Nephron (organoid): ENCODE measurements at regions not wholly inside any gene's neighbourhood (a gene's known extent, or its start where the extent isn't known, plus 50 kb on each side); places are given as distances from the start of the nearest gene placed in this dataset.

Source experiments
- H3K27ac Mint-ChIP-seq, 3 experiments: 2 replicates each; pipeline ENCODE4 v1.8.0; 2020; ENCODE audit warnings: mixed read lengths in 3 of 3, mild to moderate bottlenecking in 2 of 3, moderate library complexity in 1 of 3
- H3K27me3 Mint-ChIP-seq: 2 replicates; pipeline ENCODE4 v1.8.0; 2021; ENCODE audit warnings: low read depth, mild to moderate bottlenecking, moderate library complexity, mixed read lengths
- H3K36me3 Mint-ChIP-seq: 2 replicates; pipeline ENCODE4 v1.8.0; 2020; ENCODE audit warnings: low read depth, mixed read lengths
- H3K4me1 Mint-ChIP-seq: 2 replicates; pipeline ENCODE4 v1.8.0; 2020; ENCODE audit warnings: mixed read lengths
- H3K4me3 Mint-ChIP-seq, 3 experiments: 2 replicates each; pipeline ENCODE4 v1.8.0; 2020; ENCODE audit warnings: mild to moderate bottlenecking in 3 of 3, mixed read lengths in 3 of 3, moderate library complexity in 2 of 3
- H3K9me3 Mint-ChIP-seq: 2 replicates; pipeline ENCODE4 v1.8.0; 2020; ENCODE audit warnings: mixed read lengths
- TF ChIP-seq, protein P1 (sequence below), 3 experiments: fragments of 200-600 bp; sonication (generic); IDR thresholded peaks; one replicate each; pipeline ENCODE4 v1.5.0; 2021; ENCODE audit warnings: antibody characterized with exemption in 3 of 3; ENCODE audit not compliant: unreplicated experiment in 3 of 3

DNA sequence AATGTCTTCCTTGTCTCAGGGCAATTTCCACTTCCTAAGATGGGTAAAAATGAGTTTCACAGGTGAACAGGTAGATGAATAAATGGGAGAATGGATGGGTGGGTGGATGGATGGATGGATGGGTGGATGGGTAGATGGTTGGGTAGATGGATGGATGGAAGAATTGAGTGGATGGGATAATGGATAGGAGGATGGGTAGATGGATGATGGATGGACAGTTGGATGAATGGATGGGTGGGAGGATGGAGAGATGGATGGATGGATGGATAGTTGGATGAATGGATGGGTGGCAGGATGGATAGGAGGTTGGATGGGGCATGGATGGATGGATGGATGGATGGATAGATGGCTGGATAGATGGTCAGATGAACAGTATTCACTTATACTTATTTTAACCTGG is 90.9 kb downstream of the LRRC30 start:
- H3K27me3 Mint-ChIP-seq, result peaks cover 22% of the 10 kb centered on the region
- H3K4me1 Mint-ChIP-seq, result peaks cover 15% of the 10 kb centered on the region
- H3K36me3 Mint-ChIP-seq, result no peaks in the 10 kb centered on the region
- H3K27ac Mint-ChIP-seq, result no peak overlapping the region
- H3K4me3 Mint-ChIP-seq, result no peak overlapping the region
- TF ChIP-seq, protein P1, sequence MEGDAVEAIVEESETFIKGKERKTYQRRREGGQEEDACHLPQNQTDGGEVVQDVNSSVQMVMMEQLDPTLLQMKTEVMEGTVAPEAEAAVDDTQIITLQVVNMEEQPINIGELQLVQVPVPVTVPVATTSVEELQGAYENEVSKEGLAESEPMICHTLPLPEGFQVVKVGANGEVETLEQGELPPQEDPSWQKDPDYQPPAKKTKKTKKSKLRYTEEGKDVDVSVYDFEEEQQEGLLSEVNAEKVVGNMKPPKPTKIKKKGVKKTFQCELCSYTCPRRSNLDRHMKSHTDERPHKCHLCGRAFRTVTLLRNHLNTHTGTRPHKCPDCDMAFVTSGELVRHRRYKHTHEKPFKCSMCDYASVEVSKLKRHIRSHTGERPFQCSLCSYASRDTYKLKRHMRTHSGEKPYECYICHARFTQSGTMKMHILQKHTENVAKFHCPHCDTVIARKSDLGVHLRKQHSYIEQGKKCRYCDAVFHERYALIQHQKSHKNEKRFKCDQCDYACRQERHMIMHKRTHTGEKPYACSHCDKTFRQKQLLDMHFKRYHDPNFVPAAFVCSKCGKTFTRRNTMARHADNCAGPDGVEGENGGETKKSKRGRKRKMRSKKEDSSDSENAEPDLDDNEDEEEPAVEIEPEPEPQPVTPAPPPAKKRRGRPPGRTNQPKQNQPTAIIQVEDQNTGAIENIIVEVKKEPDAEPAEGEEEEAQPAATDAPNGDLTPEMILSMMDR (IDR thresholded peaks at IDR 0.05; ENCODE audit: unreplicated experiment in 3 of 3), result no peak
- H3K9me3 Mint-ChIP-seq, result no peaks in the 10 kb centered on the region

DNA sequence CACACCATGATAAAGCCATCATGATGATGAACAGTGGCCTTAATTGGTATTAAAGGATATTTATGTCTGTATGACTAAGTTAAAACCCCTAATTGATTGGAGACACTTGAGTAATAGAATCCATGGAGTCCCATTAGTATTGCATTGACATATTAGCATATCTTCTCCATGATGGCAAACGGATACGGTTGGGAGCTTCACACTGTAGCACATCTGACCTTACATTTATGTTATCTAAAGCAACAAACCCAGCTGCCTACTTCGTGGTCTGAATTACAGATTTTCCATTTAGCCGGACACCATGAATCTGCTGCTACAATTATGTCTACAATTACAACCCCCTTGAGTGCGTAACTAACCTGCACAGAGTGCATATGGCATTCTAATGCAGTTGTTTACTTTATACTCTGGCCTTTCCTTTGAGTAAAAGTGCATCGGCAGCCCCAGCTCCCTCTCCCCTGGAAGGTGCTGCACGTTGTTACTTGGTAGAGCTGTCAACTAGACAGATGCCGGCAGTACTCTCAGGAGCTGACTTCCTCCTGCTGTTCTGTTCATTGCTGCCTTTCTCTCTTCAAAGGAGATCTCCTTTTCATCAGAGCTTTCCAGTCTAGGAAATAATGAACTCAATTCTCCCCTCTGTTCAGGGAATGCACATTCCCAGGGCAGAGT is 92.1 kb downstream of the LRRC30 start:
- TF ChIP-seq, protein P1 (IDR thresholded peaks at IDR 0.05; ENCODE audit: unreplicated experiment in 3 of 3), result no peak
- Mint-ChIP-seq H3K36me3 (no peaks in the 10 kb centered on the region), H3K9me3 (no peaks in the 10 kb centered on the region), H3K4me3 (no peak overlapping the region), H3K27me3 (peaks cover 16% of the 10 kb centered on the region), H3K27ac (no peak overlapping the region), H3K4me1 (peaks cover 15% of the 10 kb centered on the region)

GRCh38 chr18:7325126-7325430 is 94.2 kb downstream of the LRRC30 start:
- Mint-ChIP-seq H3K27ac (no peak overlapping the region), H3K36me3 (no peaks in the 10 kb centered on the region), H3K27me3 (peaks cover 23% of the 10 kb centered on the region), H3K9me3 (no peaks in the 10 kb centered on the region), H3K4me1 (peaks cover 15% of the 10 kb centered on the region), H3K4me3 (no peak overlapping the region)
- TF ChIP-seq, protein P1 (IDR thresholded peaks at IDR 0.05; ENCODE audit: unreplicated experiment in 3 of 3), result no peak

DNA sequence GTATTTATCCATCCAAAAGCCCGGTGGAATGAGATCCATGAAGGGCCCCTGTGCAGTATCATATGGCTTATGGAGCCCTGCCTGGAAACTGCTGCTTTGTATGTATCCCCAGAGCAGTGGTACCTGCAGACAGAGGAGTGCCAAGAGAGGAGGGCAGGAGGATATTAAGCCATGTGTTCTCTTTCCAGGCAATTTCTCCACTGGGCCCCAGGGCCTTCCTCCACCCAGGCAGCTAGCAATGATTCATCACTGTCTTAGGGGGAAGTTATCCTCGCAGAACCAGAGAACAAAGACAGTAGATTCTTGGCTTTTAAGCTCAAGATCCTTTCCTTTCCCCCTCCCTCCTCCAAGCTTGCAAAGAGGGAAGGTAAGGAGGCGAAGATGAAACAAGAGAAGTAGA is 98.1 kb downstream of the LRRC30 start:
- H3K27ac Mint-ChIP-seq, result no peak overlapping the region
- H3K4me3 Mint-ChIP-seq, result no peak overlapping the region
- H3K36me3 Mint-ChIP-seq, result no peaks in the 10 kb centered on the region
- TF ChIP-seq, protein P1 (IDR thresholded peaks at IDR 0.05; ENCODE audit: unreplicated experiment in 3 of 3), result no peak
- peaks cover 7% of the 10 kb centered on the region for H3K4me1 Mint-ChIP-seq
- H3K9me3 Mint-ChIP-seq, result no peaks in the 10 kb centered on the region
- peaks cover 19% of the 10 kb centered on the region for H3K27me3 Mint-ChIP-seq

- TF ChIP-seq, protein P1 (IDR thresholded peaks at IDR 0.05; ENCODE audit: unreplicated experiment in 3 of 3), result no peak
- H3K4me1 Mint-ChIP-seq, result no peaks in the 10 kb centered on the region
- no peaks in the 10 kb centered on the region for H3K9me3 Mint-ChIP-seq
- H3K27me3 Mint-ChIP-seq, result peaks cover 12% of the 10 kb centered on the region
- H3K36me3 Mint-ChIP-seq, result no peaks in the 10 kb centered on the region
- H3K27ac Mint-ChIP-seq, result no peak overlapping the region
- no peak overlapping the region for H3K4me3 Mint-ChIP-seq
Observed at GRCh38 chr18:7332452-7332851, 101.6 kb downstream of the LRRC30 start.

- peaks cover 12% of the 10 kb centered on the region for H3K27me3 Mint-ChIP-seq
- H3K9me3 Mint-ChIP-seq, result no peaks in the 10 kb centered on the region
- H3K4me3 Mint-ChIP-seq, result no peak overlapping the region
- H3K27ac Mint-ChIP-seq, result no peak overlapping the region
- H3K4me1 Mint-ChIP-seq, result no peaks in the 10 kb centered on the region
- TF ChIP-seq, protein P1 (IDR thresholded peaks at IDR 0.05; ENCODE audit: unreplicated experiment in 3 of 3), result no peak
- no peaks in the 10 kb centered on the region for H3K36me3 Mint-ChIP-seq
Observed at GRCh38 chr18:7333025-7333562, 102.2 kb downstream of the LRRC30 start.
